ENCODE measurements at regions not wholly inside any gene's neighbourhood (a gene's known extent, or its start where the extent isn't known, plus 50 kb on each side); places are given as distances from the start of the nearest gene placed in this dataset.

DNA sequence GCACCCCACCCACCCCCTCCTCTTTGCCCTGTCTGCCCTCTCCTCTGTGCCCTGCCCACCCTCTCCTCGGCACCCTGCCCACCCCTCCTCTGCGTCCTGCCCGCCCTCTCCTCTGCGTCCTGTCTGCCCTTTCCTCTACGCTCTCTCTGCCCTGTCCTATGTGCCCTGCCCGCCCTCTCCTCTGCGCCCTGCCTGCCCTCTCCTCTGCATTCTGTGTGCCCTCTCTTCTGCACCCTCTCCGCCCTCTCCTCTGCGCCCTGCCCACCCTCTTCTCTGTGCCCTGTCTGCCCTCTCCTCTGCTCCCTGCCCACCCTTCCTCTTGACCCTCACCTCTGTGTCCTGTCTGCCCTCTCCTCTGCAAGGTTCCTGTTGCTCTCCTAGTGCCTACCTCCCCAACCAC is 233.6 kb downstream of the SMAD2 start:
- no peak for TF ChIP-seq CTCF (IDR thresholded peaks at IDR 0.05; ENCODE audit: borderline replicate concordance, extremely low read depth, low read length, poor library complexity, severe bottlenecking)
- no peak for TF ChIP-seq EZH2 (IDR thresholded peaks at IDR 0.05; ENCODE audit: borderline replicate concordance, low read depth, low read length, severe bottlenecking)

Data from DND-41 (cell line).